ENCODE measurements at regions not wholly inside any gene's neighbourhood (a gene's known extent, or its start where the extent isn't known, plus 50 kb on each side); places are given as distances from the start of the nearest gene placed in this dataset.

DNA sequence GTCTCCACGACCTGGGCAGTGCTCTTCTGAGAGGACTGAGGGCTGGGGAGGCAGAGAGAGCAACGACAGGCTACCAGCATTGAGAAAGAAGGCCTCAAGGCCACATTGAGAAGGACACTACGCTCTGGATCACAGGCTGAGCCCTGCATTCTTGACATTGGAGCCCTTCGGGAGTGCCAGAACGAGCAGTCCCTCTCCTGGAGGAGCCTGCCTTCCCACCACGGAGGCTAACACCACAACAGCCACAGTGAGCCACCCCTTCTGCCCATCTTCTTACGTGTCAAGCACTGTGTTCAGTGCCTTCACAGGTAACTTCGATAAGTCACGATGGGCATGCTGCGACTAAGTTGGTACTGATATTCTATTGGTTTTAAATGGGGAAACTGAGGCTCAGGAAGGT, 267.8 kb downstream of the RPS24 start:
- H3K4me3 ChIP-seq (ENCODE audit: low read depth, low read length): no peak overlapping the region
- no peak for DNase-seq (ENCODE audit: low read depth)
- in situ Hi-C loops (cut with HindIII; ENCODE audit: low sequenced_read_pairs): no loop called here
- TF ChIP-seq, protein P1, sequence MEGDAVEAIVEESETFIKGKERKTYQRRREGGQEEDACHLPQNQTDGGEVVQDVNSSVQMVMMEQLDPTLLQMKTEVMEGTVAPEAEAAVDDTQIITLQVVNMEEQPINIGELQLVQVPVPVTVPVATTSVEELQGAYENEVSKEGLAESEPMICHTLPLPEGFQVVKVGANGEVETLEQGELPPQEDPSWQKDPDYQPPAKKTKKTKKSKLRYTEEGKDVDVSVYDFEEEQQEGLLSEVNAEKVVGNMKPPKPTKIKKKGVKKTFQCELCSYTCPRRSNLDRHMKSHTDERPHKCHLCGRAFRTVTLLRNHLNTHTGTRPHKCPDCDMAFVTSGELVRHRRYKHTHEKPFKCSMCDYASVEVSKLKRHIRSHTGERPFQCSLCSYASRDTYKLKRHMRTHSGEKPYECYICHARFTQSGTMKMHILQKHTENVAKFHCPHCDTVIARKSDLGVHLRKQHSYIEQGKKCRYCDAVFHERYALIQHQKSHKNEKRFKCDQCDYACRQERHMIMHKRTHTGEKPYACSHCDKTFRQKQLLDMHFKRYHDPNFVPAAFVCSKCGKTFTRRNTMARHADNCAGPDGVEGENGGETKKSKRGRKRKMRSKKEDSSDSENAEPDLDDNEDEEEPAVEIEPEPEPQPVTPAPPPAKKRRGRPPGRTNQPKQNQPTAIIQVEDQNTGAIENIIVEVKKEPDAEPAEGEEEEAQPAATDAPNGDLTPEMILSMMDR (IDR thresholded peaks at IDR 0.05; ENCODE audit: low read depth, low read length, missing control alignments): no peak

DNA sequence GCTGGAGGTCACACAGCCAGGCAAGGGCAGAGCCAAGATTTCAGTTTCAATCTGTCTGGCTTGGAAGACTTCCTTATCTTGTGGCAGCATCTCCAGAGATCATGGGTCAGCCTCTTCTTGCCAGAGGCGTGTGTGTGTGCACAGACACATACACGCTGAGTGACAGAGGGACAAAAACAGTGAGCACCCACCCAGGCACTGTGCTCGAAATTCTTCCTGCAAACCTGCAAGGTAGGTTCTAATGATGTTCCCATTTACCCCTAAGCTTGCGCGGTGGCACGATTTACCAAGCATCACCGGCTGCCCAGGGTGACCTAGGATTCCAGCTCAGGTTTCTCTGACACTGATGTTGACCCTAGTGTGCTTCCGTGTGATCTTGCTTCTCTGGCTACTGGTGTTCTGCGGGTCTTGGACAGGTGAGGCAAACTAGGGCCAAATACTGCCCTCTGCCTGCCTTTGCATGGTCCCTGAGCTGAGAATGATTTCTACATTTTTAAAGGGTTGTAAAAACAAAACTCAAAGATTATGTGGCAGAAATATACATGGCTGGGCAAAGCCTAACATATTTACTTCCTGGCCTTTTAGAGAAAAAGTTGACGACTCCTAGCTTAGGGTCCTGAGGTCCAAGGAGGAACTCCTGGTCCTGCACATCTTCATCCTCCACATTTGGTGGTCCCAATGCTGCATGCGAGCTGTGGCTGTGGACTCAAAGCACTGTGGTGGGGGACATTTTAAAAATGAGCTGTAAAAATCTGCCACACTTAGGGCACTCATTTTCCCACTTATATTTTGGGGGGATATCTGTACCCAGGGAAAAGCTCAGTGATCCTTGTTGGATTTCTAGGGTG, 268.5 kb downstream of the RPS24 start:
- H3K4me3 ChIP-seq (ENCODE audit: low read depth, low read length): peak overlapping the region; percentile 53
- TF ChIP-seq, protein P1 (IDR thresholded peaks at IDR 0.05; ENCODE audit: low read depth, low read length, missing control alignments): peak; percentile 34
- no peak for DNase-seq (ENCODE audit: low read depth)
- in situ Hi-C loops (cut with HindIII; ENCODE audit: low sequenced_read_pairs): no loop called here

DNA sequence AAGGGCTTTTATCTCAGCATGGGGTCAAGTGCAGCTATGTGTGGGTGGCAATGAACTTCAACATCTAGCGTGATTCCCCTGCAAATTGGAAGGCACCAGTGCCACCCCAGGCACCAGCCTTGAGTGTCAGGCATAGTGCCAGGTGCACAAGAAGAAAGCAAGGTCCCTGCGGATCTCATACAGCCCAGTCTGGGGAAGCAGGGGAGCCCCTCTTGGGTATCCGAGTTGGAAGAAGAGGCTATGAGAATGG, 269.0 kb downstream of the RPS24 start:
- no peak for DNase-seq (ENCODE audit: low read depth)
- in situ Hi-C loops (cut with HindIII; ENCODE audit: low sequenced_read_pairs): no loop called here

DNA sequence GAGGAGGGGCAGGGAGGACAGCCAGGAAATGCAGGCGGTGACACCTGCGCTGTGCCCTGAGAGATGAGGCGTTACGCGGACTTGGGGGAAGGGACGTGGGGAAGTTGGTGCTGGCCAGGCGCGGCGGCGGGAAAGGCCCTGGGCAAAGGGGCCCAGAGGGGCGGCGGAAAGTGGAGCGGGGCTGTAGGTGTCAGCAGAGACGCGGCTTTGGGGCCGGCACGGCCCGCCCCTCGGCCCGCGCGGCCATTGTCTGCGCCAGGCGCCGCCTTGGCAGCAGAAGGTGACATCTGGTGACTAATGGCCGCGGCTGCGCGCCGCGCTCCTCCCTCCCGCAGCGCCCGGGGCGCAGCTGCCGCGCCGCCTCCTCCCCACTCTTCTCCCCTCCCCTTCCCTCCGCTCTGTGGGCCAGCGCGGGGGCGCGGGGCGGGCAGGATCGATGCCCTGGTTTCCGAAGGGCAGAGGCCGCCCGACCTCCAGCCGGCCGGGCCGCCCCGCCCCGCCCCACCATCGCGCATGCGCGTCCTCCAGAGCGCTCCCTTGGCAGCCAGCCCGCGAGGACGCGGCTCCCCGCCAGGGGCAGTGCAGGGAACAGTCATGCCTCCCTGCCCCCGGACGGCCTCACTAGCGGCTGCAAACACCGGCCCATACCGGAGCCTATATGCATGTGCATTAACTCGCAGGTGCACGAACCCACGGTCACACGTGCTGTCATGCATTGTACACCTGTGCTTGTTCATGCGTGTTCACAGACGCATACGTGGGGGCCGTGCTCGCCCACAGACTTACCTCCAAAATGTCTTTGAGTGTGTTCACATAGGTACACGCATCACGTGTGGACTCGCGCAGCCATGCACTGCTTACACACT, 269.6 kb downstream of the RPS24 start:
- DNase-seq (ENCODE audit: low read depth): peak; percentile 20
- TF ChIP-seq, protein P1 (IDR thresholded peaks at IDR 0.05; ENCODE audit: low read depth, low read length, missing control alignments): peak; percentile 52
- H3K4me3 ChIP-seq (ENCODE audit: low read depth, low read length): peak overlapping the region; percentile 53
- in situ Hi-C loops (cut with HindIII; ENCODE audit: low sequenced_read_pairs): no loop called here

More for the DNA sequence above, 269.0 kb downstream of the RPS24 start:
- peak overlapping the region; percentile 53 for H3K4me3 ChIP-seq (ENCODE audit: low read depth, low read length)
- TF ChIP-seq, protein P1 (IDR thresholded peaks at IDR 0.05; ENCODE audit: low read depth, low read length, missing control alignments): no peak

DNA sequence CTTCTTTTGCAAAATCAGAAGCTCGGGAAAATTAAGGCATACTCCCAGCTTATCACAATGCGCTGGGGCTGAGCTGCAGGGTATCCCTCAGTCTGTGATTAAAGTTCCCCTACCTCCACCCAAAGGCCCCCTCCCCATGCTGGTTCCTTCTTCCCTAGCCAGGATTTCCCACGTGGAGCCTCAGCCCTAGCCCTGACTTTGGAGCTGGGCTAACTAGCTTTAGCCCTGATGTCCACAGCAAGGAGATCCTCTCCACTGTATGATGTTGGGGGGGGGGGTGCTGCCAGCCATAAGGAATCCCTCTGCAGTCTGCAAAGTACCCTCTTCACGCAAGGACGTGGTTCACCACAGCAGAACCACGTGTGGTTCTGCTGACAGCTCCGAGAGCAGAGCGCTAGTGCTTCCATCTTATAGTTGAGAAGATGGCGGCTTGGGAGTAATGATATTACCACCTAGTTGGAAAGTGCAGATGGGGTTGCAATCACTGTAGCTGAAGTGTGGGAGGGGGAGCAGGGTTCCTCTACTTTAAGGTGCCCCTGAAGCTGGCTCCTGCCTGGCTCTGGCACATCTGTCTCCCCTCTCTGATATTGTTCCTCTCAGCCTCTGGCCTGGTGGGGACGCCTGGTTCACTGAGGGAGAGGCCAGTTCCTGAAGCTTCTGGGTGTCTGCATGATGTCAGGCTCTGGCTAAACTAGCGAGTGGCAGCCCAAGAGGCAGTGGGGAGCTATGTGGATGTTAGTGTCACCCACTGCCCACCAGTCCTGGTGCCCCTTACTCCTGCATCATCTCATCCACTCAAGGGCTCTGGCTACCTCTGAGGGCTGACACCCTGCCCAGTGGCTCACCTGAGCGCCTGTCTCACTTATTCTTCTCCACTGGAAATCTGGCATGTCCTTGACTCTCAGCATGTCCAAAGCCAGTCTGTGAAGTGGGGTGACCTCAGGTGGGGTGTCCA, 270.7 kb downstream of the RPS24 start:
- TF ChIP-seq, protein P1 (IDR thresholded peaks at IDR 0.05; ENCODE audit: low read depth, low read length, missing control alignments): no peak
- no peak overlapping the region for H3K4me3 ChIP-seq (ENCODE audit: low read depth, low read length)
- no peak for DNase-seq (ENCODE audit: low read depth)
- in situ Hi-C loops (cut with HindIII; ENCODE audit: low sequenced_read_pairs): no loop called here

DNA sequence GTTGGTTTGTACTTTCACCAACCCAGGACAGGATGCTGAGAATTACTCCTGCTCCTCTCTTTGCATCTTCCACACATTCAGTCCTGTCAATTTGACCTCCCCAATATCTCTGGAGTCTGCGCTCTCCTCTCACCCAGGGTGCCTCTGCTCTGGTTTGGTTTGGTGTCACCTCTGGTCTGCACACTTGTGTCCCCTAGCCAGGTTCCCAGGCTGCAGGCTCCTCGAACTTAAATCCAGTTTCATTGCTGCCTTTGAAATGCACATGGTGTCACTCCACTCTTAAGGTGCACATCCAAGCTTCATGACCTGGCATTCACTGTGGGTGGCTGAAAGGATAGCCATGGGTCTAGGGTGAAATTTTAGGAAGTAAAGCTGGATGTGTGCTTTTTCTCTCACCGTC, 271.6 kb downstream of the RPS24 start:
- TF ChIP-seq, protein P1 (IDR thresholded peaks at IDR 0.05; ENCODE audit: low read depth, low read length, missing control alignments): no peak
- in situ Hi-C loops (cut with HindIII; ENCODE audit: low sequenced_read_pairs): no loop called here

More for the DNA sequence above, 271.6 kb downstream of the RPS24 start:
- no peak overlapping the region for H3K4me3 ChIP-seq (ENCODE audit: low read depth, low read length)
- DNase-seq (ENCODE audit: low read depth): no peak
